Activated naive CD4-positive, alpha-beta T cell treated with anti-CD3 and anti-CD28 coated beads for 36 hours (primary cell): ENCODE measurements at regions not wholly inside any gene's neighbourhood (a gene's known extent, or its start where the extent isn't known, plus 50 kb on each side); places are given as distances from the start of the nearest gene placed in this dataset.

Experiments used
- CTCF ChIA-PET: fragments of 350-600 bp; sonication (Branson Sonifier 250); formaldehyde crosslinking; loops from one replicate; lab custom pipeline; 2021; ENCODE audit warnings: antibody characterized with exemption; lab: Charles Lee
- DNase-seq: peaks from one replicate; pipeline ENCODE4 v3.0.0-alpha.2; 2020
- H3K27ac Mint-ChIP-seq: one replicate; pipeline ENCODE4 v1.8.0; 2021; ENCODE audit warnings: mild to moderate bottlenecking, mixed read lengths
- H3K27me3 Mint-ChIP-seq: one replicate; pipeline ENCODE4 v1.8.0; 2021; ENCODE audit warnings: low read depth, mixed read lengths
- H3K36me3 Mint-ChIP-seq: one replicate; pipeline ENCODE4 v1.8.0; 2021; ENCODE audit warnings: low read depth, mixed read lengths
- H3K4me1 Mint-ChIP-seq: one replicate; pipeline ENCODE4 v1.8.0; 2021; ENCODE audit warnings: low read depth, mixed read lengths
- H3K4me3 Mint-ChIP-seq: one replicate; pipeline ENCODE4 v1.8.0; 2021; ENCODE audit warnings: mild to moderate bottlenecking, moderate library complexity, mixed read lengths
- H3K9me3 Mint-ChIP-seq: one replicate; pipeline ENCODE4 v1.8.0; 2021; ENCODE audit warnings: mixed read lengths
- intact Hi-C: fragments of 100-400 bp; cut with micrococcal nuclease; formaldehyde crosslinking; loops from one replicate; pipeline ENCODE4 v1.15.1; 2023

GRCh38 chr6:23414051-23414445 lies 712.0 kb upstream of the NRSN1 start:
- Mint-ChIP-seq H3K4me3 (no peak overlapping the region), H3K36me3 (no peaks in the 10 kb centered on the region), H3K27me3 (no peaks in the 10 kb centered on the region), H3K9me3 (peaks cover 7% of the 10 kb centered on the region), H3K4me1 (no peaks in the 10 kb centered on the region), H3K27ac (no peak overlapping the region)
- no peak for DNase-seq
- intact Hi-C loops: no loop called here
- CTCF ChIA-PET: no interaction called here

DNA sequence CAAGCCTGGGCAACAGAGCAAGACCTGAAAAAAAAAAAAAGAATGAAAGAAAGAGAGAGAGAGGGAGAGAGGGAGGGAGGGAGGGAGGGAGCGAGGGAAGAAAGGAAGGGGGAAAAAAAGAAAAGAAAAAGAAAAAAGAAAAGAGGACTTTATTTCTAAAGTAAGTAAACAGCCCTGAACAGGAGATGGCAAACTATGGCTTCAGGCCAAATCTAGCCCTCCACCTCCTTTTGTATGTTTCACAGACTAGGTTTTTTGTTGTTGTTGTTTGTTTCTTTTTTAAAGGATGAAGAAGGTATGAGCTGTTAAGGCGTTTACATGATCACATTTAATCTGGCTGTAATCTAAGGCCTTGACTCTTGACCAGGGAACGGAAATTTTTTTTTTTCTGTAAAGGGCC lies 711.1 kb upstream of the NRSN1 start:
- H3K27me3 Mint-ChIP-seq: no peaks in the 10 kb centered on the region
- no peak overlapping the region for H3K4me3 Mint-ChIP-seq
- DNase-seq: no peak
- no peaks in the 10 kb centered on the region for H3K4me1 Mint-ChIP-seq
- CTCF ChIA-PET: no interaction called here
- peaks cover 7% of the 10 kb centered on the region for H3K9me3 Mint-ChIP-seq
- intact Hi-C loops: no loop called here
- no peak overlapping the region for H3K27ac Mint-ChIP-seq
- H3K36me3 Mint-ChIP-seq: no peaks in the 10 kb centered on the region

DNA sequence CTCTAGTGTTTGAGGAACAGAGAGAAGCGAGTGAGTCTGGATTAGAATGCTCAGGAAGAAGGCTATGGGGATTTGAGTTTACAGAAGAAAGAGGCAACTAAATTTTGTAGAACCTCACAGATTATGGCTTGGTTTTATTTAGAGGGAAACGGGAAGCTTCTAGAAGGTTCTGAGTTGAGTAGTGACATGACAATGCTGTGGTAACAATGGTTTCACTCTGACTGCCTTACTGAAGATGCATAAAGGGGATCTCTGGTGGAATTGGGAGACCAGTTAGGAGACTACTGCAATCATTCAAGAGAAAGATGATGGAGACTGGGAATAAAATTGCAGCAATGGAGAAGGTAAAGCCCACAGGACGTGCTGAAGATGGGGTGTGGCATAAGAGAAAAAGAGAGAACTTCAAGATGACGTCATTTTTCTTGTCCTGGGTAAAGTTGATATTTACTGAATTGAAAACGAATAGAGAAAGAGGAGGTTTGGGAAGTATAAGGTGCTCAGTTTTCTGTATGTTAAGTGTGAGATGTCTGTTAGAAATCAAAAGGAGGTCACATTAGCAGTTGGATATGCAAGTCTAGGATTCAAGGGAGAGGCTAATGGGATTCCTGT lies 710.1 kb upstream of the NRSN1 start:
- H3K36me3 Mint-ChIP-seq: no peaks in the 10 kb centered on the region
- no peaks in the 10 kb centered on the region for H3K4me1 Mint-ChIP-seq
- intact Hi-C loops: no loop called here
- CTCF ChIA-PET: no interaction called here
- H3K27me3 Mint-ChIP-seq: no peaks in the 10 kb centered on the region
- H3K4me3 Mint-ChIP-seq: no peak overlapping the region
- peaks cover under 1% of the 10 kb centered on the region for H3K9me3 Mint-ChIP-seq
- no peak for DNase-seq
- no peak overlapping the region for H3K27ac Mint-ChIP-seq

DNA sequence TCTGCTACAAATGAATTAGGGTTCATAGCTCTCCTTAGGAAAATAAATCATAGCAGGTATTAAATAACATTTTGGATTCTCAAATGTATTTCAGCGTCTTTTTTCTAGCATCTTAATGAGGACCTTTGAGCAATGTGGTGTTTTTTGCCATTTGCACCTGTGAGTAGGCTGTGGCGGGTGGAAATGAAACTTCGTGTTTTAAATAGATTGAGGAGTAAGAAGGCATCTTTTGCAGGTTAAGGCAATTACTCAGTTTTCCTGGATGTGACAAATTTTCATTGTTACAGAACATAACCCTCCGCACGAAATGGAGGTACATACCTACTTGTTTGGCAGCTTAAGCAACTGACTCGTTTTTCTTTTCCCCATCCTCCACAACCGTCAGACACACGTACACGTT lies 708.9 kb upstream of the NRSN1 start:
- intact Hi-C loops: no loop called here
- Mint-ChIP-seq H3K4me1 (no peaks in the 10 kb centered on the region), H3K4me3 (no peak overlapping the region), H3K27ac (no peak overlapping the region), H3K36me3 (no peaks in the 10 kb centered on the region), H3K27me3 (no peaks in the 10 kb centered on the region), H3K9me3 (no peaks in the 10 kb centered on the region)
- DNase-seq: no peak
- CTCF ChIA-PET: no interaction called here

DNA sequence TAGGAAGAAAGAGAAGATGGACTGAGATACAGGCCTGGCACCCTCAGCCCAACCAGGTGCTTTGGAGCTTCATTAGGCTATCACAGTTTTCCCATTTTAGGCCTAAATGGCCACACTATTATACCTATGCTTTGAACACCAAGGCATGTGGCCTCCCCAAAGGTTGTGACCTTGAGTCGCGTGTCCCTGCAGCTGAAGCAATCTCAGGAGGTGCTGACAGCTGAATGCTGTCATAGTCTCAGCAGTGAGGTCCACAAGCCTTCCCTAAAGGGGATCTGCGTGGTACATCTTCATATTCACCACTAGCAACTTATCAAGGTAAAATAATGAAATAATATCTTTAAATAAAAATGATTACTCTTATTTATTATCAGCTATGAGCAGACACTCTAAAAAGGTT lies 707.9 kb upstream of the NRSN1 start:
- H3K9me3 Mint-ChIP-seq: no peaks in the 10 kb centered on the region
- H3K27ac Mint-ChIP-seq: no peak overlapping the region
- H3K36me3 Mint-ChIP-seq: no peaks in the 10 kb centered on the region
- no peak for DNase-seq
- no peaks in the 10 kb centered on the region for H3K4me1 Mint-ChIP-seq
- no peak overlapping the region for H3K4me3 Mint-ChIP-seq
- intact Hi-C loops: no loop called here
- H3K27me3 Mint-ChIP-seq: no peaks in the 10 kb centered on the region
- CTCF ChIA-PET: no interaction called here

DNA sequence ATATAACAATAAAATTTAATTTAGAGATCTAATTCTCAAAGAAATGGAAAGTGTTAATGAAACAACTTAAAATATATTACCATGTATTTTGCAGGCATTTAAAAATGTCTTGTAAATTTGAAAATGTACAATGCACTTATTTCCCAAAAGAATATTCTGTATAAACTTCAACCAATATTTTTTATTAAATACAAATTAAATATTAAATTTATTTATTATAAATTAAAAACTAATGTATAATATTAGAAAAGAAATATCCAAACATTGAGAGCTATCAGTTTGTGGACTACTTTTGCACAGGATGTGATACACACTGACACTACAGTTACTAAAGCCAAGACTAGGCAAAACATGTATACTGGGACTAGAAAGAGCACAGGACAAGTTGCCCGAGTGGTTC lies 707.0 kb upstream of the NRSN1 start:
- DNase-seq: no peak
- intact Hi-C loops: no loop called here
- no peaks in the 10 kb centered on the region for H3K27me3 Mint-ChIP-seq

DNA sequence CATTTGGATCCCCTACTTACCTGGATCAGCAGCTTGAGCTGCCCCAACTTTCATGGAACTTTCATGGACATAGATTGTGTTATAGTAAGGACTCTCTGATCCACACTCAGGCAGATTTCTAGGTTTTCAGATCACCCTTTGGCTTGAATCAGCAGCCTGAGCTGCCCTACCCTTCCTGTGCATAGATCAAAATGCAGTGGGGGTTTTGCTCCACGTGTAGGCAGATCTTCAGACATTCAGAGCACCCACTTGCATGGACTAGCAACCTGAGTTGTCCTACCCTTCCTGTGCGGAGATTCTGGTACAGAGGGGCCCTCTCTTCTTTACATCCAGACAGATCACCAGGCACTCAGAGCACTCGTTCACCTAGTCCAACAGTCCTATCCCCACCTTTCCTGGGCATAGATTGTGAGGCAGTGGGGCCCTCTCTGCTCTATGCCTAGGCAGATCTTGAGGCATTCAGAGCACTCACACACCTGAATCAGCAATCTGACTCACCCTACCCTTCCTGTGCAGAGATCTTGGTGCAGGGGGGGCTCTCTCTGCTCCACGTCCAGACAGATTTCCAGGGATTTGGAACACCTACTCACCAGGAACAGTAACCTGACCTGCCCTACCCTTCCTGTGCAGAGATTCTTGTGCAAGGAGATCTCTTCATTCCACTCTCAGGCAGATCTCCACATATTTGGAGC lies 705.2 kb upstream of the NRSN1 start:
- DNase-seq: no peak

More for the DNA sequence above, 707.0 kb upstream of the NRSN1 start:
- no peaks in the 10 kb centered on the region for H3K4me1 Mint-ChIP-seq
- no peaks in the 10 kb centered on the region for H3K36me3 Mint-ChIP-seq
- no peak overlapping the region for H3K4me3 Mint-ChIP-seq
- peaks cover 2% of the 10 kb centered on the region for H3K9me3 Mint-ChIP-seq
- CTCF ChIA-PET: no interaction called here
- H3K27ac Mint-ChIP-seq: no peak overlapping the region

GRCh38 chr6:23424584-23424983 lies 701.4 kb upstream of the NRSN1 start:
- no peak overlapping the region for H3K4me3 Mint-ChIP-seq
- H3K27me3 Mint-ChIP-seq: no peaks in the 10 kb centered on the region
- no peaks in the 10 kb centered on the region for H3K4me1 Mint-ChIP-seq
- H3K36me3 Mint-ChIP-seq: no peaks in the 10 kb centered on the region
- peaks cover 22% of the 10 kb centered on the region for H3K9me3 Mint-ChIP-seq
- H3K27ac Mint-ChIP-seq: no peak overlapping the region
- CTCF ChIA-PET: no interaction called here
- DNase-seq: no peak
- intact Hi-C loops: no loop called here

More for the DNA sequence above, 705.2 kb upstream of the NRSN1 start:
- Mint-ChIP-seq H3K27me3 (no peaks in the 10 kb centered on the region), H3K27ac (no peak overlapping the region), H3K4me3 (no peak overlapping the region), H3K4me1 (no peaks in the 10 kb centered on the region), H3K36me3 (no peaks in the 10 kb centered on the region), H3K9me3 (peaks cover 4% of the 10 kb centered on the region)
- CTCF ChIA-PET: no interaction called here
- intact Hi-C loops: no loop called here

DNA sequence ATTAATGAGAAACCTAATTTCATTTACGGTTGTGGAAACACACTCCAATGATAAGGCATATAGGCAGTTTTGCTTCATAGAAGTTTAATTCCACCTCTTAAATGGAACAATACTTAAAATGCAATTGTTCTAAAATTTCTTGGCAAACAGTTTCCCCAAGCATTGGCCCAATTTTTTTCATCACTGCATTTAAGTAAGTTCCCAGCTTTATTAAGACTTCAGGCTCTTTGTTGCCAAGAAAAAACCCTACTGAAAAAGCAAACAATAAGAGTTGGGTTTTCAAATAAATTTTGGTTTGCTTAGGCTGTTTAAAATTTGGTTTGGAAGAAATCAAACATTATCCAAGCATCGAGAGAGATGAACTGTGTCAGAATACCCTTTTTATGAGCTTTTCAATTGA lies 690.9 kb upstream of the NRSN1 start:
- intact Hi-C loops: no loop called here
- CTCF ChIA-PET: no interaction called here
- no peak overlapping the region for H3K4me3 Mint-ChIP-seq

DNA sequence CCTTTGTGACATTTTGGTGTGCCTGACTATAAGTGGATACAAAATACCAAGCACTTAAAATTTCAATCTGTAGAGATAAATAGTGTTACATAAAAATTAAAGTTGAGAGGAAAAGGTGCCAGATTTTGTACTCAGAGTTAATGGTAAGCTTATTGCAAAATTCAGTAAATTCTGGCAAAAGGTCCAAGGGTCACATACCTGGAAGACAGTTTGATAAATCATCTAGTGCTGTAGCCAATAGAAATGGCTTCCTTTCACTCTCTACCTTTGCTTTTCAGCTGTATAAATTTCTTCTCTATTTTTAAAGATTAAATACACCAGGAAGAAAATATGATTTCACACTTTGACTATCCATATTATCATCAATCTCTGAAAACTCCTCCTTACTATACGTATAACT lies 690.2 kb upstream of the NRSN1 start:
- Mint-ChIP-seq H3K4me3 (no peak overlapping the region), H3K4me1 (no peaks in the 10 kb centered on the region), H3K36me3 (no peaks in the 10 kb centered on the region), H3K27me3 (no peaks in the 10 kb centered on the region), H3K27ac (no peak overlapping the region), H3K9me3 (peaks cover 9% of the 10 kb centered on the region)
- CTCF ChIA-PET: interaction anchor here (0.8 kb wide), 1 partner anchor 1815 kb away, joined by 3 read pairs; no protein-coding TSS in a partner anchor
- no peak for DNase-seq
- intact Hi-C loops: no loop called here

More for the DNA sequence above, 690.9 kb upstream of the NRSN1 start:
- Mint-ChIP-seq H3K4me1 (no peaks in the 10 kb centered on the region), H3K36me3 (no peaks in the 10 kb centered on the region), H3K9me3 (peaks cover 9% of the 10 kb centered on the region), H3K27ac (no peak overlapping the region), H3K27me3 (no peaks in the 10 kb centered on the region)
- no peak for DNase-seq

DNA sequence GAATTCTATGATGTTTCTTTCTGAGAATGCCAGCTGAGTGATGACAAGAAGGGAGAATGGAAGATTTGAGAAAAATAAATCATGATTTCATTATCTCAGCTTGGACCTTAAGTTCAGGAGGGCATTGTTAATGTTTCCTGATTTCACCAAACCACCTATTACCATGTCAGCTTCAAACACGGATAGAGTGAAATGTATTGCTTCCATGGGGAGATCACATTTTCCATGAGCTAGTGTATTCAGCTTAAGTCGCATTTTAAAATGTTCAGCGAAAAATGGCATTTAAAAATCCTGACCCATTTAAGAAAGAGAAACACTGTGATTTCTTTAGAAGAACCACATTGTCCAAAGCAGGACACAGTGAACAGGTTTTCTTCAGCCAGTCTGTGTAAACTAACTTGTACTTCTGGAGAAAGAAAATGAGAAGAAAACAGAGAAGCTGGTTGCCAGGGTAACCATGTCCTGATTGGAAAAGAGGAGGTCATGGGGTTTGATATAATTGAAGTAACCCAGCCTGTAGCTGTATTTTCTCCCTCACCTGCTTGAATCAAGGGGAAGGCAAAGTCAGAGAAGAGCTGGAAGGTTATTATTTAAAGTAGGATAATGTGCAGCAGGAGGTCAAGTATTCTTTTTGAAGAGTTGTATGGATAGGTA lies 684.1 kb upstream of the NRSN1 start:
- no peak overlapping the region for H3K4me3 Mint-ChIP-seq
- CTCF ChIA-PET: interaction anchor here (0.6 kb wide), 1 partner anchor 12 kb away, joined by 4 read pairs; no protein-coding TSS in a partner anchor
- no peaks in the 10 kb centered on the region for H3K4me1 Mint-ChIP-seq
- peaks cover 3% of the 10 kb centered on the region for H3K9me3 Mint-ChIP-seq
- no peak for DNase-seq
- H3K36me3 Mint-ChIP-seq: no peaks in the 10 kb centered on the region
- intact Hi-C loops: no loop called here
- no peaks in the 10 kb centered on the region for H3K27me3 Mint-ChIP-seq
- H3K27ac Mint-ChIP-seq: no peak overlapping the region

- Mint-ChIP-seq H3K4me1 (no peaks in the 10 kb centered on the region), H3K9me3 (peaks cover 1% of the 10 kb centered on the region), H3K36me3 (no peaks in the 10 kb centered on the region), H3K27me3 (no peaks in the 10 kb centered on the region), H3K4me3 (no peak overlapping the region), H3K27ac (no peak overlapping the region)
- intact Hi-C loops: no loop called here
- no peak for DNase-seq
- CTCF ChIA-PET: no interaction called here
Observed at GRCh38 chr6:23445157-23445710, 680.8 kb upstream of the NRSN1 start.
